ENCODE measurements at regions not wholly inside any gene's neighbourhood (a gene's known extent, or its start where the extent isn't known, plus 50 kb on each side); places are given as distances from the start of the nearest gene placed in this dataset.

GRCh38 chr3:197376020-197376419, 77.6 kb upstream of the DLG1 start:
- in situ Hi-C loops (cut with MboI) (no loop called here), intact Hi-C loops (cut with micrococcal nuclease; ENCODE audit: unreplicated experiment) (no loop called here)
- no peak overlapping the region for H3K4me3 ChIP-seq
- H3K9me3 ChIP-seq (replicated peaks; ENCODE audit: control insufficient read depth, insufficient read depth, low read length), result no peaks in the 10 kb centered on the region
- CTCF ChIA-PET, result interaction anchor here (0.7 kb wide), 1 partner anchor 12 kb away, joined by 3 read pairs; no protein-coding TSS in a partner anchor
- TF ChIP-seq ZNF384 (IDR thresholded peaks at IDR 0.05; ENCODE audit: borderline replicate concordance, low read depth, low read length), result no peak
- TF ChIP-seq MYB (IDR thresholded peaks at IDR 0.05; ENCODE audit: borderline replicate concordance, low read depth, low read length), result no peak
- TF ChIP-seq ATF7 (IDR thresholded peaks at IDR 0.05; ENCODE audit: low read depth), result no peak
- no peak for TF ChIP-seq MYC (IDR thresholded peaks at IDR 0.05; ENCODE audit: insufficient read depth, insufficient read length, insufficient replicate concordance, low read length, severe bottlenecking)
- TF ChIP-seq RAD21 (IDR thresholded peaks at IDR 0.05; ENCODE audit: insufficient read depth, low read depth, low read length), result no peak
- TF ChIP-seq CREB1 (IDR thresholded peaks at IDR 0.05; ENCODE audit: low read depth), result no peak
- TF ChIP-seq GATAD2B (conservative IDR thresholded peaks at IDR 0.05; ENCODE audit: low read depth), result no peak
- H3K27ac ChIP-seq (ENCODE audit: control insufficient read depth, insufficient read depth), result no peak overlapping the region
- no peaks in the 10 kb centered on the region for H4K20me1 ChIP-seq (ENCODE audit: control insufficient read depth, insufficient read depth)
- H3K36me3 ChIP-seq (ENCODE audit: control insufficient read depth in 2 of 2, insufficient read depth in 2 of 2, low read length in 1 of 2), result no peaks in the 10 kb centered on the region
- H3K9ac ChIP-seq (ENCODE audit: control insufficient read depth, insufficient read depth, low read length), result no peak overlapping the region
- H3K4me1 ChIP-seq (ENCODE audit: control insufficient read depth, insufficient read depth, low read length), result peaks cover 4% of the 10 kb centered on the region
- no peak for ATAC-seq
- SMC1A ChIA-PET (ENCODE audit: uncharacterized antibody, unreplicated experiment), result no interaction called here
- RAD21 ChIA-PET (ENCODE audit: unreplicated experiment), result no interaction called here
- FAIRE-seq, result no peak
- POLR2A ChIA-PET, result interaction anchor here (0.5 kb wide), 1 partner anchor 1210 kb away, joined by 9 read pairs; no protein-coding TSS in a partner anchor
- H2AFZ ChIP-seq (ENCODE audit: control insufficient read depth, low read depth, low read length), result no peak overlapping the region
- no peaks in the 10 kb centered on the region for H3K79me2 ChIP-seq (ENCODE audit: control insufficient read depth, insufficient read depth, low read length)
- no peaks in the 10 kb centered on the region for H3K27me3 ChIP-seq (replicated peaks in 1 of 2; ENCODE audit: control insufficient read depth in 2 of 2, insufficient read depth in 2 of 2, low read length in 1 of 2)
- no peak overlapping the region for H3K4me2 ChIP-seq (ENCODE audit: control insufficient read depth, insufficient read depth)
- BruUV-seq (replicated peaks), result no TSS peak
- DNase-seq (ENCODE audit: low read depth, low spot score), result no peak
- whole genome bisulfite sequencing (ENCODE audit: insufficient coverage, insufficient replicate concordance, low lambda C conversion rate, missing lambda C conversion rate), result 97% methylated on average over 4 of the region's 4 CpGs

GRCh38 chr3:197375001-197375441, 76.6 kb upstream of the DLG1 start:
- POLR2A ChIA-PET, result no interaction called here
- CTCF ChIA-PET, result no interaction called here
- BruUV-seq (replicated peaks), result no TSS peak
- FAIRE-seq (no peak), ATAC-seq (no peak), DNase-seq (ENCODE audit: low read depth, low spot score) (no peak)
- Histone ChIP-seq H3K27me3 (replicated peaks in 1 of 2; ENCODE audit: control insufficient read depth in 2 of 2, insufficient read depth in 2 of 2, low read length in 1 of 2) (no peaks in the 10 kb centered on the region), H3K36me3 (ENCODE audit: control insufficient read depth in 2 of 2, insufficient read depth in 2 of 2, low read length in 1 of 2) (no peaks in the 10 kb centered on the region), H4K20me1 (ENCODE audit: control insufficient read depth, insufficient read depth) (no peaks in the 10 kb centered on the region), H3K4me3 (no peak overlapping the region), H3K9ac (ENCODE audit: control insufficient read depth, insufficient read depth, low read length) (no peak overlapping the region), H3K27ac (ENCODE audit: control insufficient read depth, insufficient read depth) (no peak overlapping the region), H3K9me3 (replicated peaks; ENCODE audit: control insufficient read depth, insufficient read depth, low read length) (no peaks in the 10 kb centered on the region), H3K79me2 (ENCODE audit: control insufficient read depth, insufficient read depth, low read length) (no peaks in the 10 kb centered on the region), H3K4me1 (ENCODE audit: control insufficient read depth, insufficient read depth, low read length) (no peaks in the 10 kb centered on the region; the same call in 1 of the 2 replicates), H2AFZ (ENCODE audit: control insufficient read depth, low read depth, low read length) (no peak overlapping the region), H3K4me2 (ENCODE audit: control insufficient read depth, insufficient read depth) (no peak overlapping the region)
- SMC1A ChIA-PET (ENCODE audit: uncharacterized antibody, unreplicated experiment), result no interaction called here
- RAD21 ChIA-PET (ENCODE audit: unreplicated experiment), result no interaction called here
- TF ChIP-seq PAX5 (IDR thresholded peaks at IDR 0.05; ENCODE audit: borderline replicate concordance, low read depth, low read length) (no peak), BHLHE40 (IDR thresholded peaks at IDR 0.05; ENCODE audit: borderline replicate concordance in 1 of 2, low read depth in 2 of 2, low read length in 1 of 2) (no peak), NFIC (IDR thresholded peaks at IDR 0.05; ENCODE audit: low read depth, low read length) (no peak), MEF2A (IDR thresholded peaks at IDR 0.05; ENCODE audit: insufficient read depth, low read depth, low read length) (no peak), CREM (IDR thresholded peaks at IDR 0.05; ENCODE audit: low read depth) (no peak), PAX8 (IDR thresholded peaks at IDR 0.05) (no peak), ZNF384 (IDR thresholded peaks at IDR 0.05; ENCODE audit: borderline replicate concordance, low read depth, low read length) (no peak), NBN (IDR thresholded peaks at IDR 0.05) (no peak), GABPA (IDR thresholded peaks at IDR 0.05; ENCODE audit: low read depth) (no peak), HDAC6 (IDR thresholded peaks at IDR 0.05; ENCODE audit: unreplicated experiment) (no peak), IRF4 (IDR thresholded peaks at IDR 0.05; ENCODE audit: low read depth, low read length) (no peak), ATF3 (IDR thresholded peaks at IDR 0.05; ENCODE audit: borderline replicate concordance, extremely low read depth, low read depth, low read length) (no peak), FOXK2 (IDR thresholded peaks at IDR 0.05) (no peak), KDM1A (IDR thresholded peaks at IDR 0.05; ENCODE audit: borderline replicate concordance) (no peak), YY1 (IDR thresholded peaks at IDR 0.05; ENCODE audit: low read depth, low read length) (no peak), POLR2A (IDR thresholded peaks at IDR 0.05; ENCODE audit: low read depth, low read length) (no peak)
- WGBS (ENCODE audit: insufficient coverage, insufficient replicate concordance, low lambda C conversion rate, missing lambda C conversion rate), result 87% methylated on average over 11 of the region's 11 CpGs
- in situ Hi-C loops (cut with MboI), result no loop called here
- intact Hi-C loops (cut with micrococcal nuclease; ENCODE audit: unreplicated experiment), result no loop called here

Measured in GM12878 (cell line).